ENCODE measurements at regions not wholly inside any gene's neighbourhood (a gene's known extent, or its start where the extent isn't known, plus 50 kb on each side); places are given as distances from the start of the nearest gene placed in this dataset.

DNA sequence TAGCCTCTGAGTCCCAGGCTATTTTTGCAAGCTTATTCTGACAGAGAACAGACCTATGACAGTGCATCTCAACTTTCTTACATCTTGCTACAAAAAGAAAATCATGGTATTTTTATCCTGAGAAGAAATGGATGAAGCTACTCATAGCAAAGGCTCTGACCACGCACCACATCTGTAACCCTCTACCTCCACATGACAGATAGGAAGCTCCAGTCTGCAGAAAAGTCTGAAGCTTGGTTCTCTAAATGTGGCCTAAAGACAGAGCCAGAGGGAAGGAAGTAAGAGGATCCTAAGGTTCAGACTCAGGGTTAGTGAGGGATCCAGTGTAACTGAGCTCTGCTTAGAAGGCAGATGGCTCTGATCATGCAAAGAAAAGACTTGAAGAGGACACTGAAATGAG, 58.4 kb upstream of the ABCB5 start:
- DNase-seq (ENCODE audit: low read depth, low spot score), result no peak
- CTCF ChIA-PET, result no interaction called here
- no peak overlapping the region for H3K4me3 ChIP-seq (ENCODE audit: low read depth, low read length)
- POLR2A ChIA-PET, result no interaction called here
- TF ChIP-seq, protein P1, sequence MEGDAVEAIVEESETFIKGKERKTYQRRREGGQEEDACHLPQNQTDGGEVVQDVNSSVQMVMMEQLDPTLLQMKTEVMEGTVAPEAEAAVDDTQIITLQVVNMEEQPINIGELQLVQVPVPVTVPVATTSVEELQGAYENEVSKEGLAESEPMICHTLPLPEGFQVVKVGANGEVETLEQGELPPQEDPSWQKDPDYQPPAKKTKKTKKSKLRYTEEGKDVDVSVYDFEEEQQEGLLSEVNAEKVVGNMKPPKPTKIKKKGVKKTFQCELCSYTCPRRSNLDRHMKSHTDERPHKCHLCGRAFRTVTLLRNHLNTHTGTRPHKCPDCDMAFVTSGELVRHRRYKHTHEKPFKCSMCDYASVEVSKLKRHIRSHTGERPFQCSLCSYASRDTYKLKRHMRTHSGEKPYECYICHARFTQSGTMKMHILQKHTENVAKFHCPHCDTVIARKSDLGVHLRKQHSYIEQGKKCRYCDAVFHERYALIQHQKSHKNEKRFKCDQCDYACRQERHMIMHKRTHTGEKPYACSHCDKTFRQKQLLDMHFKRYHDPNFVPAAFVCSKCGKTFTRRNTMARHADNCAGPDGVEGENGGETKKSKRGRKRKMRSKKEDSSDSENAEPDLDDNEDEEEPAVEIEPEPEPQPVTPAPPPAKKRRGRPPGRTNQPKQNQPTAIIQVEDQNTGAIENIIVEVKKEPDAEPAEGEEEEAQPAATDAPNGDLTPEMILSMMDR (IDR thresholded peaks at IDR 0.05; ENCODE audit: insufficient read depth, low read length, missing control alignments), result no peak

DNA sequence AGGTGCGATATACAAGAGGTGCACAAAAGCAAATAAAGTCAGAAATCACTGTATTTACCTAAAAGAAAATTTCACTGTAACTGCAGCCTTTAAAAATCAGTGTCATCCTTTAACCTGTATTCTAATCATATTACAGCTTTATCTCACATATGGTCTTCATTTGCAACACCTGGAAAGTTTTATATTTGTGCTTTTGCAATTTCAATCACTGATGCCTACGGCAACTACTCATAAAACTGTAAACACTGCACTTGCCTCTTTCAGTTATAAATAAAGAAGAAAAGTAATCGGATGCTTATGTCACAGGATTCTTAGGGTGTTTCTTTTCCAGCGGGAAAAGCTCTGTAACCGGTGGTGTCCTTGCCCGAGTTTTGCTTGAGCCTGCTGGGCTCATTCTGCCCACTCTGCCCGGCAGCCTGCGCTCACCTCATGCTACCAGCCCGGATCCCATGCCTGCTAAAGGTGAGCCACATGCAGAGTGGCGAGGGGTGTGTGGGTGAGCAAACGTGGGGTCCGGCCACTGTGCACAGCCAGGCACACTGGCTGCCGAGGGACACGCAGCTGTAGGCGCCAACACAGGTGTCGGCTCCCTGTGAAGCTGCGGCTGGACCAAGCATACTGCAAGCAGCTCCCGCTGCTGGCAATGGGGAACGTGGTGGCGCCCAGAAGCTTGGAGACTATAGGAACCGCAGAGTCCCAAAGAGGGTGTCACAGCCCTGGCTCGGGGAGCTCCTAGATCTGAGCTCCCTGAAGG, 56.3 kb upstream of the ABCB5 start:
- TF ChIP-seq, protein P1 (IDR thresholded peaks at IDR 0.05; ENCODE audit: insufficient read depth, low read length, missing control alignments), result no peak
- ChIA-PET POLR2A (no interaction called here), CTCF (no interaction called here)
- no peak overlapping the region for H3K4me3 ChIP-seq (ENCODE audit: low read depth, low read length)
- no peak for DNase-seq (ENCODE audit: low read depth, low spot score)

DNA sequence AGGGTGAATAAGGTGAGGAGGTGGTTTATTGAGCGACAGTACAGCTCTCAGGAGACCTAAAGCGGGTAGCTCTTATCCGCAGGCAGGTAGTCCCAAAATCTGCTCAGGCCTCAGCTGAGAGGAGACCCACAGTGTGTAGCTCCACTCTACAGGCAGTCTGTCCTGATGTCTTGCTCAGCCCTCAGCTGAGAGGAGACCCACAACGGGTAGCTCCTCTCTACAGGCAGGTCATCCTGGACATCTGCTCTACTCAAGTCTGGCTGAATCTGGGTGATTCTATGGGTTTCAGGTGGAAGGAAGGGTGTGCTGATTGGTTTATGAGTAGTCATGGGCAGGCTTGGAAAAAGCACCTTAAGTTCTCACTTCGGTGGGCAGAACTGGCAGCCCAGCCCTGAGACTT, 55.6 kb upstream of the ABCB5 start:
- ChIA-PET POLR2A (no interaction called here), CTCF (no interaction called here)
- TF ChIP-seq, protein P1 (IDR thresholded peaks at IDR 0.05; ENCODE audit: insufficient read depth, low read length, missing control alignments), result no peak
- no peak overlapping the region for H3K4me3 ChIP-seq (ENCODE audit: low read depth, low read length)
- DNase-seq (ENCODE audit: low read depth, low spot score), result no peak

DNA sequence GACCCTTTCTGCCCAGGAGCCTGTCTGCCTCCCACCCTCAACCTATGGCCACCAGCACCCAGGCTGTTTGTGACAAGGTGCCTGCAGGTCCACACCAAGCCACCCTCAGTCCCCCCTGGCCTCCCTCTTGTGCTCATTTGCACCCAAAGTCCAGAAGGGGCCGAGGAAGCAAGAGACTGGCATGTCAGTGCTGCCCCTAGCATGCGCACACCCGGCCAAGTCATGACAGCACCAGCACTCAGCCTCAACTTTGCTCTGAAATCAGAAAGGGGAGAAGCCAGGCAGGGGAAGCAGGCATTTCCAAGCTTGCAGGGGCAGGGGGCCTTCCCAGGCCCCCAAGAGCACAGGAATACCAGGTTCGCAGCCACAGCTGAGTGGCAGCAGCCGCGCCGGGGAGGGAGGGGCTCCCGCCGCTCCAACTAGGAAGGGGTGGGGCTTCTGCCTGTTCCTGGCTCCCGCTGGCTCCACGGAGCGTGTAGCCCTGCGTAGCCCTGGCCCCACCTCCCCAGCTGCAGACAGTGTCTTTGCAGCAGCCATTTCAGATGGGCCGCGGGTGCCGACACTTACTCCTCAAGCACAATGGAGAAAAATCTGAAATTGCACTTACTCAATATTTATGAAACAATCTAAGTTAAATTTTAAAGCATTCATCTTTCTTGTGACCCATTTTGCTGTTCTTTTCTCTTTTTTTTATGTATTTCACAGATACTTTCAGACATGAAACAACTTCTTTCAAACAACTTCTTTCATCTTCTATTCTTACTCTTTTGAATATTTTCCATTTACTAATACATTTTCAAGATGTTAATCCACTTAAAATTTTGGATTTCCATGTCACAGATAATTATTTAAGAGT, 54.9 kb upstream of the ABCB5 start:
- CTCF ChIA-PET, result no interaction called here
- POLR2A ChIA-PET, result no interaction called here
- H3K4me3 ChIP-seq (ENCODE audit: low read depth, low read length), result no peak overlapping the region
- DNase-seq (ENCODE audit: low read depth, low spot score), result no peak
- TF ChIP-seq, protein P1 (IDR thresholded peaks at IDR 0.05; ENCODE audit: insufficient read depth, low read length, missing control alignments), result no peak

DNA sequence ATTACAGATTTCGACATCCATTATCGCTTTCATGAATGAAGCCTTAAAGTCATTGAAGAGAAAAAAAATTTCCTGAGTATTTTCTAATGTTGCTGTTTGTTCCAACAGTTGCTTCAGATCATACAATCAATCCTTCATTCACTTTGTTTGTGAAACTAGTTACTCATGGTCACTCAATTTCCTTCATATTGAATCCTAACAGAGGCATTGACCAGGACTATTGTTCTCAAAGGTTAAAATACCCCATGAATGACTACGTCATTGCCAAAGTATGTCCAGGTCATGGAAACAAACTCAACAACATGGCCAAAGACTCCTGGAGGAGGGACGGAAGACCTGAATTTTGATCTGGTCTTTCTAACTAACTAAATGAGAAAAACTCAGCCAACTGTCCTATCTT, 54.0 kb upstream of the ABCB5 start:
- TF ChIP-seq, protein P1 (IDR thresholded peaks at IDR 0.05; ENCODE audit: insufficient read depth, low read length, missing control alignments), result no peak
- no peak for DNase-seq (ENCODE audit: low read depth, low spot score)
- ChIA-PET CTCF (no interaction called here), POLR2A (no interaction called here)
- H3K4me3 ChIP-seq (ENCODE audit: low read depth, low read length), result no peak overlapping the region

DNA sequence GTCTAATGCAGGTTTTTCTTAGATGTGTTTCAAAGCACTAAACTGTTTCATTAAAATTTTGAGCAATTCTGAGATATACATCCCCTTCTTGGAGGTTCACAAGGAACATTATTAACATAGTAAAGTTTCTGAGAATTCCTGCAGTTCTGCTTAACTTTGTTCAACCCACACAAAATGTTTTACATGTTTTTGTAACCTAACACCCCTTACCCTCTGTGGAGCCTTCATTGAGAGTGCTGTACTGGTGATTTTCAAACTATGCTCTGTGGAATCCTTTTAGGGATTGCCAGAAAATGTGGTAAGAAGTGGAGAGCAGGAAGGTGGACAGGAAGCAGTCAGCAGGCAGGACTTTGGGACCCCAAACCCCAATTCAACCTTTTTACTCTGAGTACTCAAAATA, 53.6 kb upstream of the ABCB5 start:
- TF ChIP-seq, protein P1 (IDR thresholded peaks at IDR 0.05; ENCODE audit: insufficient read depth, low read length, missing control alignments), result no peak
- POLR2A ChIA-PET, result no interaction called here
- CTCF ChIA-PET, result interaction anchor here (1.6 kb wide), 1 partner anchor 848 kb away, joined by 3 read pairs; no protein-coding TSS in a partner anchor
- no peak for DNase-seq (ENCODE audit: low read depth, low spot score)
- no peak overlapping the region for H3K4me3 ChIP-seq (ENCODE audit: low read depth, low read length)

Measured in AG04449 (cell line).